NCI-H146 treated with DMSO at 0.1 percent for 48 hours (cell line): ENCODE measurements at regions not wholly inside any gene's neighbourhood (a gene's known extent, or its start where the extent isn't known, plus 50 kb on each side); places are given as distances from the start of the nearest gene placed in this dataset.
"Not testable (repeated sequence)": the region's sequence is repeated elsewhere in the genome, so short reads cannot be mapped to it uniquely, and the experiment has no call there.

Experiments used
- DNase-seq: peaks from one replicate; lab custom pipeline; 2025; ENCODE audit not compliant: unreplicated experiment; lab: John Stamatoyannopoulos, UW

DNA sequence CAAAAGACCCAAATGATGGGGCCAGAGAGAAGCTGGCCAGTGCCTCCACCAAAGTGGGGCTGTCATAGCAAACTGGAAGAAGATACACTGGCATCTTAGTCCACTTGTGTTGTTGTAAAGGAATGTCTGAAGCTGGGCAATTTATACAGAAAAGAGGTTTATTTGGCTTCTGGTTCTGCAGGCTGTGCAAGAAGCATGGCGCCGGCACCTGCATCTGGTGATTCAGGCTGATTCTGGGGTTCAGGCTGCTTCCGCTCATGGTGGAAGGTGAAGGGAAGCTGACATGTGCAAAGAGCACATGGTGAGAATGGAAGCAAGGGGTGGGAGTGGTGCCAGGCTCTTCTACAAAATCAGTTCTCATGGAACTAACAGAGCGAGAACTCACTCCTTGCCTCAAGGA is 135.9 kb upstream of the TWIST2 start:
- no peak for DNase-seq

DNA sequence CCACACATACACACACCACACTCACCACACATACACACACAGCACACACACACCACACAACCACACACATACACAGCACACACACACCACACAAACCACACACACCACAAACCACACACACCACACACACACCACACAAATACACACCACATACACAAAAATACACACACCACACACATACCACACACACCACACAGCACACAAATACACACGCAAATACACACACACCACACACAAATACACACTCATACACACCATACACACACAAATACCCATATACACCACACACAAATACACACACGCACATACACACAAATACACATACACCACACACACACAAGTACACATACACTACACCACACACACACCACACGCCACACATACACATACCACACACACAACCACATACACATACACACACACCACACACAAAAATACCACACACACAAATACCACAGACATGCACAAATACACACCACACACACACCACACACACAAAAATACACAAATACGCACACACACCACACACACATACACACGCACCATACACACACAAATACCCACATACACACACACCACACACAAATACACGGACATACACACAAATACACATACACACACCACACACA is 134.6 kb upstream of the TWIST2 start:
- no peak for DNase-seq

DNA sequence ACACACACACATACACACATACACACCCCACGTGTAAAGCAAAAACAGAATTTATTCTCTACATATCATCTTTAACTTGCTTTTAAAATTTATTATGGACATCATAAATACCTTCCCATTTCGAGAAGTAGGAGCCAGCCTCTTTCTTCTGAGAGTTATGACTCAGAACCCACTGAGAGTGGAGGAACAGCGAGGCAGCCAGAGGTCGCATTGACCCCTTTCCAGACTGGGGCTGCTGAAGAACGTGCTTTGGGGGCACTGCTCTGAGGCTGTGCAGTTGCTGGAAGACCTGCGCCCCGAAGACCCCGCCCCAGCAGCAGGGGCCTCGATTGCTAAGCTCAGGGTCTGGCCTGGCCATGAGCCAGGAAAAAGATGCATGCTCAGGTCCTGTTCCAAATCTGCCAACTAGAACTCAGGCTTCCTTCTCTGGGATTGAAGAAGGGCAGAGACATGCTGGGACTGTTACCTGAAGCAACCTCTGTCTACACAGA is 133.8 kb upstream of the TWIST2 start:
- DNase-seq, result no peak

DNA sequence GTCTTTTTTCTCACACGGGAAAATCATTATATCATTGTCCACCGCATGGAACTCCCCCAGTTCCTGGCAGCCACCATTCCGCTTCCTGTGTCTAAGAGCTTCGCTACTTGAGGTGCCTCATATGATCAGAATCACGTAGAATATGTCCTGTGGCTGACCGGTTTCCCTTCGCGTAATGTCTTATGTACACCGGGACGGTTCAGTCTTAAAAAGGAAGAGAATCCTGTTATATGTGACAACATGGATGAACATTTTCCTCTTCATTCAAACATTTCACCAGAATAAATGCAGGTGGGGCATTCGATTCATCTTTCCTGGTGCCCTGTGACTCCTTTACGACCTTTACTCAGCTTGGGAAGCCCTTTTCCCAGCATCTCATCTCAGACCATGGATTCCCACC is 131.7 kb upstream of the TWIST2 start:
- DNase-seq, result no peak

DNA sequence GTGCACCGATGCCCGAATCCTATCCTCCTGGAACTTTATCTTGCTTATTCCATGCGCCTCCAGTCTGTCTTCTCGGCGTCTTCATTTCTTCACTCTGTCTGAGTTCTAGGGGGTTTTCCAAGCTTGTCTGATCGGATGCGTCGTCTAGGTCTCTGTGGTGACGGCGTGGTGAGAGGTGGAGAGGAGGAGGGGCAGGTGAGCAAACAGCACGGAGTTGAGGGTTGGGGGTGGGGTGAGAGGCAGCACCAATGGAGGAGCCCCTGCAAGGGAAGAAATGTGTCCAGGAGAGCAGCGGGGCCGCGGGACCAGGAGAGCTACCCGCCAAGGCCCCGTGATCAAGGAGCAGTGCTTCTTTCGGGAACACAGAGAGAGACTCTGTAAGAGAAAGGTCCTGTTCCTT is 131.3 kb upstream of the TWIST2 start:
- DNase-seq, result no peak

DNA sequence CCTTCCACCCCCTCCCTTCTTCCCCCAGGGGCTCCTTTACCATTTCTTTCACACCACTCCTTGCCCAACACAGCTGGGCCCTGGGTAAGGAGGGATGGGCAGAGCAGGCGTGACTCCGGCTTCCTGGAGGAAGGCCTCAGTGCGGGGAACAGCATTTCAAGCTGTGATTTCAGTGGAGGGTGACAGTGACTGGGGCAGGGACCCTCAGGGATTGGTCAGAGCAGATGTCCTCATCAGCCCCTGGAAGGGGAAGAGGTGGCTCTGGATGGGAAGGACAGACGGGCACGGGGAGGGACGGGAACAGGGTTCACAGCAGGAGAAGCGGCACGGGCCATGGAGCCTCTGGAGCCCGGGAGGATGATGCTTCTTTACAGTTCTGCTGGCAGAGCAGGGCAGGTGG is 130.8 kb upstream of the TWIST2 start:
- DNase-seq, result no peak

DNA sequence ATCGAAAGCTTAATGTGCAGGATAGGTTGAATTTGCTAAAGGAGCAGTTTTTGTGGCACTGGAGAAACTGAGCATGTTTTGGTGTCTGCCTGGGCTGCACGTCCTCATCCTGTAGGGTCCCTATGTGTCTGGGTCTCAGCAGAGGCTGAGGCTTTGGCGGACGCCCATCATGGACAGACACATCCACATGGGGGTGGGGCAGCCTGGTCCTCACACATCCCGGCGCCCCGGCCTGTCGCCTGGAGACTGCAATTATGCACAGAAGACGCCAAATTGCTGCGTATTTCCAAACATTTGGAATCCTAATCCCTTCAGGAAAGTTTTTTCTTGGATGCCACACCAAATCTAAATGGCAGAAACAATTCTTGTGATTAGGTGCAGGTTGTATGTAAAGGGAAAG is 128.2 kb upstream of the TWIST2 start:
- DNase-seq, result no peak

DNA sequence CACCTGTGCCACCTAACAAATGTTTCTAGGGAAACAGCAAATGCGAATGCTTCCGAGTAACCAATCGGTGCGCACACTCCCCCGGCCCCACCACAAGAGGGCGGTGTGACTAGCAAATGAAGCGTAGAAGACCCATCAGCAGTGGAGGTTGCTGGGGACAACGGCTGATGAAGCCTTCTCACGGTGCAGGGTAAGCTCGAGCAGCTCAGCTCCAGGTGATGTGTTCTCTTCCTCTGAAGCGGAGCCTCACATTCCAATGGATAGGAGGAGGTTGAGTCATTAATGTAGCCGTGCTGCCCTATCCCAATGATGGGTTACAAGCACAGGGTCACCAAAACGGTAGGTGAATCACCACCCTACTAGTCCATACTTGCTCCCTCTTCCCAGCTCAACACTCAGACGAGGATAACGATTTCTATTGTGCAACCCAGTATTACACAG is 127.6 kb upstream of the TWIST2 start:
- no peak for DNase-seq

DNA sequence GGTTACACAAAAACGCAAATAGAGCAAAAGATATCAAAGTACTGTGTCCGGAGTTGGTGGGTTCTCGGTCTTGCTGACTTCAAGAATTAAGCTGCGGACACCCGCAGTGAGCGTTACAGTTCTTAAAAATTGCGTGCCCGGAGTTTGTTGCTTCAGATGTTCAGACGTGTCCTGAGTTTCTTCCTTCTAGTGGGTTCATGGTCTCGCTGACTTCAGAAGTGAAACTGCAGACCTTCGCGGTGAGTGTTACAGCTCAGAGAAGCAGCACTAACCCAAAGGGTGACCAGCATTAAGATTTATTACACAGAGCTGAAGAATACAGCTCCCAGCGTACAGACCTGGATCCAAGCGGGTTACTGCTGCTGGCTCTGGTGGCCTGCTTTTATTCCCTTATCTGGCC is 125.7 kb upstream of the TWIST2 start:
- DNase-seq, result no peak

DNA sequence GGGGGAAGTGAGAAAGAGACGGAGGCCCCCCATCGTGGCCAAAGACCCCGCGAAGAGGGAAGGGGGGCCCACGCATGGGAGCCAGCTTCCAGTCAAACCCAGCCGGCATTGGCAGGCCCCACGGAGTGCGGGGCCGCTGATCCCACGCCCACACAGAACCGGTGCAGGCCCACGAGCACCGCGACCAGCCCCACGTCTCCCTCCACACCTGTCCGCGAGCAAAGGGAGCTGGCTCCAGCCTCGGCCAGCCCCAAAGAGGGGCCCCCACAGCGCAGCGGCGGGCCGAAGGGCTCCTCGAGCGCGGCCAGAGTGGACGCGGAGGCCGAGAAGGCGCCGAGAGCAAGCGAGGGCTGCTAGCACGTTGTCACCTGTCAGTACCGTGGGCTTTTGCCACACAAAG is 125.0 kb upstream of the TWIST2 start:
- DNase-seq, result no peak

DNA sequence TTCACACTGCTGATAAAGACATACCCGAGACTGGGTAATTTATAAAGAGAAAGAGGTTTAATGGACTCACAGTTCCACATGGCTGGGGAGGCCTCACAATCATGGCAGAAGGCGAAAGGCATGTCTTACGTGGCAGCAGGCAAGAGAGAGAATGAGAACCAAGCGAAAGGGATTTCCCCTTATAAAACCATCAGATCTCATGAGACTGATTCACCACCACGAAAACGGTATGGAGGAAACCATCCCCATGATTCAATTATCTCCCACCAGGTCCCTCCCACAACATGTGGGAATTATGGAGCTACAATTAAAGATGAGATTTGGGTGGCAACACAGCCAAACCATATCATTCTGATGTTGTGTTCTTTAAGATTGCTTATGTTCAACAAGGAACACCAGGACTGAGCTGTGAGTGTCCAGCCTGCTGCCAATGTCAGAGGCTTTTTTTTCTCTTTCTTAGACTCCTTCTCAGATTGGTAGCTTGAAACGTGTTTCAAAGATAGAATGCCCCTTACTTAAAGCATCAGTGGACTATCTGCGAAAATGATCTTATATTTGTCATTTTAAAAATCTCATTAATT is 124.1 kb upstream of the TWIST2 start:
- DNase-seq, result not testable (repeated sequence)

DNA sequence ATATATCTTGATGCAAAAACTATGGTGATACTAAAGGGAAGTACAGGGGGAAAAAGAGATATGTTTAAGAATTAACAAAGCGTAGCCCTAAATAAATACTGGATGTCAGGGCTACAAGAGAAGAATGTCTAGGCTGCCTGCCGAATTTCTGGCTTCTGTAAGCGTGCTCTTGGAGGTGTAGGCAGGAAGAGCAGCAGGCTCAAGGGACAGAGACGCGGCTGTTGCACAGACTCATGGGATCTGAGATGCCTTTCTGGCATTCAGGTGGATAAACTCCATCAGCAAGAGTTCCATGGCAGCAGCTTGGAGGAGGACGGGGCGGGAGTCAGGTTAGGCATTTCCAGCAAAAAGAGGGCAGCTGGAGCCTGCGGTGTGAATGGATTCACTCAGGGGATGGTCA is 123.2 kb upstream of the TWIST2 start:
- no peak for DNase-seq

DNA sequence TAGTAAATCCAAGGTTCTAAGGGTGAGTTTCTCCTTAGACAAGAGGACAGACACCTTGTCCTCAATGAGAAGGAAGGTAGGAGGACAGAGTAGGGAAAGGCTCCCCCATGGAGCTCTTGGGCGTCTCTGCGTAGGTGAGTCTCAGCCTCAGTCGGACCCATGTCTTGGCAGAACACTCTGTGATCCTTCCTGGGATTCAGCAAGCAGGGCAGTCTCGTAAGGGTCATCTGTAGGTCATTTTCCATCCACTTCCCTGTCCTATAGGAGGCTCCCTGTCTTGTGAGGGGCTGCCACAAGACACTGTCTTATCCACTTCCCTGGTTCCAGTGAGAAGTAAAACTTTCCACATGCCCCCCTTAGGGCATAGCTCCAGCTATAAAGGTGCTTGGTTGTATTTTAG is 122.6 kb upstream of the TWIST2 start:
- no peak for DNase-seq

DNA sequence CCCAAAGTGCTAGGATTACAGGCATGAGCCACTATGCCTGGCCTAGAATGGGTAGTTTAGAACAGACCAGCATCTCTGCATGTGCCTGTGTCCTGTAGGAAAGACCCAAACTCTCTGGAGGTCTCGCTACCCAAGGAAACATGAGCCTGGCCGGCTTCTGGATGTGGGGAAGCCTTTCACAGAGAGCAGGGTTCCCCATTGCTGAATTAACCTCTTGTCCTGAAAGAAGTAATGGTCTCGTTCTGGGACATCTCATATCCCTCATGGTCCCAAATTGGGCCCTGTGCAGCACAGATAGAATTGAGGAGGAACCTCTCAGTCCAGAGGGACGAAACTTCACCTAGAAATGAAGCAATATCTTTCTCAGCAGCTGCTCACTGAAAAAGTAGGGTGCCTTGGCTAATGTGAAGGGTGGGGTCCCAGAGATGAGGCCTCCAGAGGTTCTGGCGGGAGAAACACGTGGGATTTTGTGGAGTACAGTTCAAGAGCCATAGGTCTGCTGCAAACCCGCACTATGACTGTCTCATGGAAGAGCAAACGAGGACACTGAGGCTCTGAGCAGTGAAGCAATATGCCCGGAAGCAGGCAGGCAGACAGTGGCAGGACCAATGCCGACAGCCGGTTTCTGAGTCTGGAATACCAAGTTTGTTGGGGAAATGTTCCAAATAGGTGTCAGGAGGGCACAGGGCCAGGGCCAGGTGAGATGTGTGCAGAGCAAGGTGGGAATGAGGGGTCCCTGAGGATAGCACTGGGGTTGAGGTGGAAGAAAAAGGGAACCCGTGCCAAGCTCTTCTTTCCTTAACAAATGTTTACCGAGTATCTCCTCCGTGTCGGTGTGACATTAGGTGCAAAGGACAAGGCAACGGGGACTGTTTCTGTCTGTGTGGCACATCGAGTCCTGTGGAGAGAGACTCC is 121.0 kb upstream of the TWIST2 start:
- DNase-seq, result no peak

DNA sequence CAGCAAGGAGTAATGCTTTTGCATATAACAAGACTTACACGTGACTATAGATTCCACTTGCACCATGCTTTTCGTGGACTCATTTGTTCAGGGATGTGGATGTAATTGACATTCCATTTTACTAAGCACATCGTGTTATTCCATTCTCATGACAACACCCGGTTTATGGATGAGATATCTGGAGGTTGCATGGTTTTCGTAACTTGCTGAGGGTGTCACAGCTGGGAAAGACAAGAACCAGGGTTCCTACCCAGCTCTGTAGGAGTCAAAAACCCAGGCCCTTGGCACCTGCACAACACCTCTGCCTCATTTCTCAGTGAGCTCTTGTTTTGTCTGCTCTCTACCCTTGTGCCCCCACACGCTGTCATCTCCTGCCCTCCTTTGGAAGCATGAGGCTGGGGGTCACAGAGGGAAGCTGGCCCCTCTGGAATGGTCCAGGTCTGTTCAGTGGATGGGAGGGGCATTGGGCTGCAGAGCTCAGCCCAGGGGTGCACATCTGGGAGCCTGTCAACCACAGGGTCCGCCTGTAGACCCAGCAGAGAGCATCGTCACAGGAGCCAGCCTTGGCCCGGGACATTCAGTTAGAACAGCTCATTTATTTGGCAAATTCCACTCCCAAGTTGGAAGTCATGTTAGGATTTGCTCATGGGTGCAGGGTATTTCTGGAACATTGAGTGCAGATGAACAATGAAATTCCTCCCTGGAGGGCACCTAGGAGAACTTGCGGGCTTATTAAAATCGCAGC is 120.1 kb upstream of the TWIST2 start:
- no peak for DNase-seq

DNA sequence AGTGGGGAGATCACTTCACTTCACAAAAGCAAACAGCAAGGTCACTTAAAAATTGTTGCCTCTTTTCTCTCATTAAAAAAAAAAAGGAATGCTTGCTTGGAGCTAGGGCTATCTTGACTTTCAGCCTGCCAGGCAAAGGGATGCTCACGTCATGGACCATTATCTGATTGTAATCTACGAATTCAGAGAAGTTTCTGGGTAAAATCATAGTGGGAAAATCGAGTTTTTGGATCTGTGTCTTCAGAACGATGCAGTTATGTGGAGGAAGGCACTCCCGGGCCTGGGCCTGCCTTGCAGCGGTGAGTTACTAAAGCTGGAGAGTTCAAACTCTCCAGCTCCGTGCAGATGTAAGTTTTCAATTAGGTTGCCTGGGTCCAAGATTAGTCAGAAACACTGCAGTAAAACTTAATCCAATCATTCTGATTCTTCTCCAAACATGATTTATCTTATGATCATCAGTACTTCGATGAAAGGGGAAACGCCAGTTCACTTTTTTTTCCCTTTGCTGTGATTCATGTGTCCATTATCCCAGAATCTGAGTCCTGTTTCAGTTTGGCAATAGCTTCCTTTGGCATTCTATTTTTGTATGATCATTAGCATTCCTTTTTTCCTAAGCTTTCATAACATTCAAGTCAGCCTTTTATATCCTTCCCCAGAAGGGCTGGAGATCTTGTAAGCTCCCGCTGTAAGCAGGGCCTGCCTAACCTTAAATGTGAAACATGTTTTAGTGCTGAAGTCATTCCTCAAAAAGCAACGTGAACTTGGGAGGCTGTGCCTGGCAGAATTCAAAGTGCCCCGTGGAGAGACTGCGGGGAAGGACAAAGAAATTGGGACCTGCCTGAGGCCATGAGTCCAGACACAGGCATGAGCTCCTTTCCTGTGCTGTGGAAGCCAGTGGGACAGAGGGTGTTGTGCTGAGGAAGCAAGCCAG is 119.3 kb upstream of the TWIST2 start:
- DNase-seq, result no peak

DNA sequence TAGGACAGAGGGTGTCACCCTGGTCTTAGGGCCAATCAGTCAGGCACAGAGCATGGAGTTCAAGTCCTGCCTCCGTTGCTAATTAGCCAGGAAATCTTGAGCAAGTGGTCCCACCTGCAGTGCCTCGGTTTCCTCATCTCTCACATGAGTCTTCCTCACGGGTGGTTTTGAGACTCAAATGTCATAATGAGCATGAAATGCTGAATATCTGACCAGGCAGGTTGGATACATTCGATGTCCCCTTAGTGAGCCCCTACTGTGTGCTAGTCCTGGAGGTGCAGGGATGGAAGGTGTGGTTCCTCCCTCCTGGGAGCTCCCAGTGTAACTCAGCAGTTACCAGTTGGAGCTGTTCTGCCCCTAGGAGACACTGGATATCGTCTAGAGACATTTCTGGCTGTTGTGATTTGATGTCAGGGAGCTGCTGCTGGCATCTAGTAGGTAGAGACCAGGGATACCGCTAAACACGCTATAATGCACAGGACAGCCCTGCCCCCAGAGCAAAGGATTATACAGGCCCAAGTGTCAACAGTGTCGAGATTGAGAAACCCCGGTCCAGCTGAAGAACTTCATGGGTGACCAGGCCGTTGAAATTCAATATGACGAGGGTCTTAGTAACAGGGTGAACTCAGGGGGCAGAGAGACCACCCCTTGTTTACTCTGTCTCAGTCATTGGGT is 118.5 kb upstream of the TWIST2 start:
- no peak for DNase-seq

DNA sequence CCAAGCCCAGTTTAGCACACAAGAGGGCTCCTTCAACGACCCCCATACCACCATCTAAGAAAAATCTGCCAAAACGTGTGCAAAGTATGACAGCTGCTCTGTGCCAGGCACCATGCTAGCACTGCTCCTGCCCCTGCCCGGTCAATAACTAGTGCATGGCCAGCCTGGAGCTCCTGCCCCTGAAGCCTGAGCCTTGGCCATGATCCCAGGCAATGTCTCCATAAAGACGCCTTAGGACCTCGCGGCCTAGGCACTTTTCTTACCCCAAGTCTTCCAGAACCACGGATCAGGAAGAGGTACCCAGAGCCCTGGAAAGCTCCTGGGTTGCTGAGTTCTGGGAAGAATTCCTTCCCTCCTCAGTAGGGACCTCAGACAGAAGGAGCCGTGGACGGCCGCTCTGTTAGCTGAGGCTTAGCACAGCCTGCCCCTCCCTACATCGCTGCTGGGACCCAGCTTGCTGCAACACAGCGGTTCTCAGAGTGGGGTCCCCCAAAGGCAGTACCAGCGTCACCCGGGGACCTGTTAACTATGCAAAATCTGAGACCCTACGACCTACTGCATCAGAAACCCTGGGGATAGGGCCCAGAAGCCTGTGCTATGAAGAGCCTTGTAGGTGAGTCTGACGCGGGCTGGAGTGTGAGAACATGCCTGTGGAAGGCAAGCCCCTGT is 117.8 kb upstream of the TWIST2 start:
- no peak for DNase-seq

DNA sequence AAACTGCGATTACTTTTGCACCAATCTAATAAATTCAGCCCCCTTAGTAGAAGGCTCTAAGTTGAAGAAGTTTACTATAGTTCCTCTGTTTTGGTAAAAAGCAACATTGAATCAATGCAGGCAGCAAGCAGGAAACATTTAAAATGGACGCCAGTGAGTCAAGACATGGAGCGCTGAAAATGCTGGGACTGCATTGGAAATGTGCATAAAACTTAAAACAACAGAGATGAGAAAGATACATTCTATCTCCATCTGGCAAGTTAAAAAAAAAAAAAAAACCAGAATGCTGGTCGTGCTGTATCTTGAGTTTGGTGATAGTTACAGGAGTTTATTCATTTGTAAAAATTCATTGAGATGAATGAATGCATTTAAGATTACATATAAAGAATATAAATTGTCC is 117.0 kb upstream of the TWIST2 start:
- no peak for DNase-seq
